Testis (tissue), 2 donors: ENCODE measurements at regions not wholly inside any gene's neighbourhood (a gene's known extent, or its start where the extent isn't known, plus 50 kb on each side); places are given as distances from the start of the nearest gene placed in this dataset.

Experiments
- POLR2A ChIP-seq: fragments of 450-650 bp; IDR thresholded peaks from one replicate; pipeline ENCODE4 v1.6.1; 2017; ENCODE audit warnings: antibody characterized with exemption, mild to moderate bottlenecking, moderate library complexity
- TF ChIP-seq, protein P1 (sequence below), 3 experiments: fragments of 450-650 bp in 2 of 3; fragments of 200-600 bp in 1 of 3; sonication (generic) in 1 of 3; IDR thresholded peaks; one replicate each; pipeline ENCODE4 v1.5.1; 2016 to 2019; ENCODE audit warnings: antibody characterized with exemption in 3 of 3, mild to moderate bottlenecking in 2 of 3, moderate library complexity in 1 of 3

DNA sequence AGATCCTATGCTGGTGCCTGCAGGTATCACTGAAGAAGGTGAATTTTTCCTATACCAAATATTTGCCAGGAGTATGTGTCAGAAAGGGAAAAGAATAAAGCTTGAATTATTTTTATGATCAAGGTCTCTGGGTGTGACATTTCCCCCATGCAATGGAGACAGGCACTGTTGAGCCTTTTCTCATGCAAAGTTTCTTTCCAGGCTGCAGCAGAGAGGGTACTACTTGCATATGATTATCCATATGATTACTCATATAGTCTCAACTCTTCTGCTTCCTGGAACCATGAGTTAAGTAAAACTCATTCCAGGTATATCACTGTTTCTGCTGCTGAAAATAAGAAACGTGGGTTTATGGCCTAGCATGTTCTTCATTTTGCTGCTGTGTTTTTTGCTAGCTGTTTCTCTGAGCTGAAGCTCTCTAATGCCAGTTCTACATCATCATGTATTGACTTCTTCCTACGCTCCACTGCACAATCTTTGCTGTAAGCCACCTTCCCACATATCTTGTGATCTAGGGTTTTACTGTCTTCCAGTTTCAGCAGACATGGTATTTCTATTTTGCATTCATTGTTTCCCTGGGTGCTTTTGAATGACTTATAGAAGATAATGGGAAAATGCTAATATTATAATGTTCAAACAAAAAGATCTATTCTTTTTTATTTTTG, 278.7 kb upstream of the GPC6 start:
- TF ChIP-seq, protein P1, sequence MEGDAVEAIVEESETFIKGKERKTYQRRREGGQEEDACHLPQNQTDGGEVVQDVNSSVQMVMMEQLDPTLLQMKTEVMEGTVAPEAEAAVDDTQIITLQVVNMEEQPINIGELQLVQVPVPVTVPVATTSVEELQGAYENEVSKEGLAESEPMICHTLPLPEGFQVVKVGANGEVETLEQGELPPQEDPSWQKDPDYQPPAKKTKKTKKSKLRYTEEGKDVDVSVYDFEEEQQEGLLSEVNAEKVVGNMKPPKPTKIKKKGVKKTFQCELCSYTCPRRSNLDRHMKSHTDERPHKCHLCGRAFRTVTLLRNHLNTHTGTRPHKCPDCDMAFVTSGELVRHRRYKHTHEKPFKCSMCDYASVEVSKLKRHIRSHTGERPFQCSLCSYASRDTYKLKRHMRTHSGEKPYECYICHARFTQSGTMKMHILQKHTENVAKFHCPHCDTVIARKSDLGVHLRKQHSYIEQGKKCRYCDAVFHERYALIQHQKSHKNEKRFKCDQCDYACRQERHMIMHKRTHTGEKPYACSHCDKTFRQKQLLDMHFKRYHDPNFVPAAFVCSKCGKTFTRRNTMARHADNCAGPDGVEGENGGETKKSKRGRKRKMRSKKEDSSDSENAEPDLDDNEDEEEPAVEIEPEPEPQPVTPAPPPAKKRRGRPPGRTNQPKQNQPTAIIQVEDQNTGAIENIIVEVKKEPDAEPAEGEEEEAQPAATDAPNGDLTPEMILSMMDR (IDR thresholded peaks at IDR 0.05) = no peak
- TF ChIP-seq POLR2A = no peak
